ENCODE measurements at regions not wholly inside any gene's neighbourhood (a gene's known extent, or its start where the extent isn't known, plus 50 kb on each side); places are given as distances from the start of the nearest gene placed in this dataset.

- Mint-ChIP-seq H3K9me3 (peaks cover 3% of the 10 kb centered on the region), H3K4me1 (no peaks in the 10 kb centered on the region), H3K4me3 (no peak overlapping the region), H3K27ac (ENCODE audit: unreplicated experiment) (no peak overlapping the region), H3K27me3 (ENCODE audit: low read depth) (no peaks in the 10 kb centered on the region), H3K36me3 (ENCODE audit: low read depth) (peaks cover 48% of the 10 kb centered on the region)
- TF ChIP-seq CTCF (conservative IDR thresholded peaks at IDR 0.05): no peak
- DNase-seq (ENCODE audit: low read depth, low spot score): no peak
These were observed 80.5 kb upstream of the GRK3 start for GRCh38 chr22:25483931-25484330.

GRCh38 chr22:25484521-25485315 lies 79.8 kb upstream of the GRK3 start:
- H3K9me3 Mint-ChIP-seq: peaks cover 3% of the 10 kb centered on the region
- no peak for DNase-seq (ENCODE audit: low read depth, low spot score)
- no peak overlapping the region for H3K27ac Mint-ChIP-seq (ENCODE audit: unreplicated experiment)
- TF ChIP-seq CTCF (conservative IDR thresholded peaks at IDR 0.05): no peak
- peaks cover 50% of the 10 kb centered on the region for H3K36me3 Mint-ChIP-seq (ENCODE audit: low read depth)
- no peaks in the 10 kb centered on the region for H3K27me3 Mint-ChIP-seq (ENCODE audit: low read depth)
- H3K4me1 Mint-ChIP-seq: no peaks in the 10 kb centered on the region
- no peak overlapping the region for H3K4me3 Mint-ChIP-seq

GRCh38 chr22:25485626-25486545 lies 78.6 kb upstream of the GRK3 start:
- Mint-ChIP-seq H3K36me3 (ENCODE audit: low read depth) (peaks cover 53% of the 10 kb centered on the region), H3K4me3 (no peak overlapping the region), H3K27ac (ENCODE audit: unreplicated experiment) (no peak overlapping the region), H3K9me3 (no peaks in the 10 kb centered on the region), H3K27me3 (ENCODE audit: low read depth) (no peaks in the 10 kb centered on the region), H3K4me1 (no peaks in the 10 kb centered on the region)
- DNase-seq (ENCODE audit: low read depth, low spot score): no peak
- TF ChIP-seq CTCF (conservative IDR thresholded peaks at IDR 0.05): no peak

GRCh38 chr22:25487508-25487907 lies 77.0 kb upstream of the GRK3 start:
- H3K36me3 Mint-ChIP-seq (ENCODE audit: low read depth): peaks cover 47% of the 10 kb centered on the region
- peaks cover 3% of the 10 kb centered on the region for H3K4me1 Mint-ChIP-seq

More at GRCh38 chr22:25487508-25487907, 77.0 kb upstream of the GRK3 start:
- no peaks in the 10 kb centered on the region for H3K27me3 Mint-ChIP-seq (ENCODE audit: low read depth)
- no peak for TF ChIP-seq CTCF (conservative IDR thresholded peaks at IDR 0.05)
- no peaks in the 10 kb centered on the region for H3K9me3 Mint-ChIP-seq
- H3K4me3 Mint-ChIP-seq: no peak overlapping the region
- no peak for DNase-seq (ENCODE audit: low read depth, low spot score)
- no peak overlapping the region for H3K27ac Mint-ChIP-seq (ENCODE audit: unreplicated experiment)

All from neural crest cell (in vitro differentiated cells).